Motor neuron (in vitro differentiated cells): ENCODE measurements at regions not wholly inside any gene's neighbourhood (a gene's known extent, or its start where the extent isn't known, plus 50 kb on each side); places are given as distances from the start of the nearest gene placed in this dataset.
"Not testable (repeated sequence)": the region's sequence is repeated elsewhere in the genome, so short reads cannot be mapped to it uniquely, and the experiment has no call there.

Source experiments
- ATAC-seq, 8 experiments: fragments of 200-7000 bp; cut with Tn5 transposase; replicated peaks in 6 of 8; 2 replicates each; pipeline ENCODE4 v1.8.0; 2021; ENCODE audit warnings: mild to moderate bottlenecking in 8 of 8, moderate library complexity in 8 of 8
- H3K27ac ChIP-seq, 2 donors: fragments of 250-450 bp; sonication (Bioruptor Pico); 2 replicates each; pipeline ENCODE4 v1.9.0; 2021; ENCODE audit warnings: antibody characterized with exemption in 2 of 2, mild to moderate bottlenecking in 2 of 2, moderate library complexity in 1 of 2
- H3K4me1 ChIP-seq, 2 donors: fragments of 250-450 bp; sonication (Bioruptor Pico); replicated peaks in 1 of 2; 2 replicates each; pipeline ENCODE4 v1.6.1; 2021; ENCODE audit warnings: antibody characterized with exemption in 2 of 2, mild to moderate bottlenecking in 2 of 2, moderate library complexity in 1 of 2
- H3K4me3 ChIP-seq, 5 donors: fragments of 250-450 bp; sonication (Bioruptor Pico); 2 replicates each; pipeline ENCODE4 v1.9.0; 2021; ENCODE audit warnings: antibody characterized with exemption in 5 of 5, mild to moderate bottlenecking in 5 of 5, moderate library complexity in 4 of 5
- WGBS, 10 experiments: fragments of 450-650 bp; shearing (Covaris generic); methylation state at CpG; one replicate each; pipeline ENCODE4 v1.0.0; 2022; 5-methylcytosine and 5-hydroxymethylcytosine counted together
- in situ Hi-C, 9 experiments: fragments of 400-800 bp; cut with MboI; loops; one replicate each; pipeline ENCODE4 v1.15.0; 2021; ENCODE audit warnings: low sequenced_read_pairs in 9 of 9, low pct_unique_long_range_greater_than_20kb in 2 of 9; ENCODE audit not compliant: unreplicated experiment in 9 of 9

- in situ Hi-C loops = no loop called here
- 0 to 60% (median 0%) methylated on average over 1 of the region's 1 CpG; no CpG with 5 or more reads in 1 of the 10 experiments for WGBS, 10 experiments
- Histone ChIP-seq H3K4me3 (no peak overlapping the region), H3K4me1 (no peaks in the 10 kb centered on the region), H3K27ac (no peak overlapping the region)
- no peak for ATAC-seq
Observed at GRCh38 chr12:25395227-25395626, 144.5 kb upstream of the KRAS start.

- 0 to 100% (median 75%) methylated on average over 1 to 4 of the region's 4 CpGs; no CpG with 5 or more reads in 1 of the 10 experiments for WGBS, 10 experiments
- in situ Hi-C loops, ATAC-seq, H3K27ac ChIP-seq, H3K4me3 ChIP-seq, H3K4me1 ChIP-seq: not testable (repeated sequence)
Observed at GRCh38 chr12:25394775-25395174, 144.0 kb upstream of the KRAS start.

- no peak for ATAC-seq
- Histone ChIP-seq H3K27ac (no peak overlapping the region), H3K4me3 (no peak overlapping the region), H3K4me1 (no peaks in the 10 kb centered on the region)
- 73 to 94% (median 81%) methylated on average over 3 to 9 of the region's 9 CpGs for WGBS, 10 experiments
- in situ Hi-C loops = no loop called here
Observed at GRCh38 chr12:25394025-25394424, 143.3 kb upstream of the KRAS start.

GRCh38 chr12:25391346-25391745 lies 140.6 kb upstream of the KRAS start:
- WGBS, 10 experiments = 83% methylated on average over 2 of the region's 25 CpGs; no CpG with 5 or more reads in 9 of the 10 experiments
- in situ Hi-C loops = not testable (repeated sequence)

GRCh38 chr12:25388183-25388582 lies 137.5 kb upstream of the KRAS start:
- in situ Hi-C loops = no loop called here
- no peak overlapping the region for H3K27ac ChIP-seq
- ATAC-seq = peak in 1 of 8 experiments; percentile 5
- peaks cover 5% of the 10 kb centered on the region in 2 donors for H3K4me1 ChIP-seq
- no peak overlapping the region for H3K4me3 ChIP-seq
- 23 to 92% (median 65%) methylated on average over 2 to 5 of the region's 5 CpGs for WGBS, 10 experiments

More at GRCh38 chr12:25391346-25391745, 140.6 kb upstream of the KRAS start:
- H3K27ac ChIP-seq, ATAC-seq, H3K4me3 ChIP-seq, H3K4me1 ChIP-seq: not testable (repeated sequence)

GRCh38 chr12:25387732-25388050 lies 137.0 kb upstream of the KRAS start:
- 31 to 100% (median 92%) methylated on average over 1 to 3 of the region's 3 CpGs for WGBS, 10 experiments
- H3K4me1 ChIP-seq = peaks cover 5% of the 10 kb centered on the region in 2 donors
- H3K27ac ChIP-seq = no peak overlapping the region
- peak overlapping the region in 1 of 5 donors; percentile 52 for H3K4me3 ChIP-seq
- in situ Hi-C loops = no loop called here
- ATAC-seq = no peak

GRCh38 chr12:25386831-25387731 lies 136.4 kb upstream of the KRAS start:
- in situ Hi-C loops = no loop called here
- H3K27ac ChIP-seq = peak overlapping the region; percentile 50 to 59
- 0 to 15% (median 5%) methylated on average over 4 to 19 of the region's 22 CpGs for WGBS, 10 experiments
- H3K4me1 ChIP-seq = peaks cover 5% of the 10 kb centered on the region in 2 donors
- peak overlapping the region; percentile 52 to 62 (median 58) for H3K4me3 ChIP-seq
- ATAC-seq = peak in 3 of 8 experiments; percentile 3 to 23 (median 5)

- Histone ChIP-seq H3K27ac (peak overlapping the region; percentile 97 to 98), H3K4me3 (peak overlapping the region; percentile 52 to 62 (median 58)), H3K4me1 (peaks cover 5% of the 10 kb centered on the region in 2 donors)
- 0 to 39% (median 25%) methylated on average over 1 to 6 of the region's 14 CpGs; no CpG with 5 or more reads in 4 of the 10 experiments for WGBS, 10 experiments
- peak in 5 of 8 experiments; percentile 0 to 2 (median 0) for ATAC-seq
- in situ Hi-C loops = no loop called here
Observed at GRCh38 chr12:25384893-25385248, 134.1 kb upstream of the KRAS start.

- in situ Hi-C loops = no loop called here
- H3K4me3 ChIP-seq = peak overlapping the region; percentile 52 to 62 (median 58)
- WGBS, 10 experiments = 74 to 100% (median 90%) methylated on average over 3 to 10 of the region's 18 CpGs
- no peak for ATAC-seq
- peaks cover 5% of the 10 kb centered on the region in 2 donors for H3K4me1 ChIP-seq
- H3K27ac ChIP-seq = peak overlapping the region; percentile 97 to 98
Observed at GRCh38 chr12:25384038-25384892, 133.5 kb upstream of the KRAS start.

- WGBS, 10 experiments = 45 to 91% (median 72%) methylated on average over 2 to 7 of the region's 7 CpGs; no CpG with 5 or more reads in 2 of the 10 experiments
Observed at GRCh38 chr12:25382311-25383106, 131.8 kb upstream of the KRAS start.

GRCh38 chr12:25377469-25378177 lies 126.9 kb upstream of the KRAS start:
- H3K4me1 ChIP-seq = no peaks in the 10 kb centered on the region
- WGBS, 10 experiments = 0 to 94% (median 83%) methylated on average over 1 to 5 of the region's 5 CpGs
- in situ Hi-C loops = no loop called here
- no peak overlapping the region for H3K4me3 ChIP-seq
- ATAC-seq = peak in 3 of 8 experiments; percentile 95 to 99 (median 98)
- no peak overlapping the region for H3K27ac ChIP-seq

More at GRCh38 chr12:25382311-25383106, 131.8 kb upstream of the KRAS start:
- ATAC-seq = no peak
- peaks cover 5% of the 10 kb centered on the region in 2 donors for H3K4me1 ChIP-seq
- no peak overlapping the region for H3K4me3 ChIP-seq
- no peak overlapping the region for H3K27ac ChIP-seq
- in situ Hi-C loops = no loop called here

GRCh38 chr12:25376985-25377384 lies 126.3 kb upstream of the KRAS start:
- peak in 3 of 8 experiments; percentile 39 to 55 (median 45) for ATAC-seq
- Histone ChIP-seq H3K4me1 (no peaks in the 10 kb centered on the region), H3K27ac (no peak overlapping the region), H3K4me3 (no peak overlapping the region)
- WGBS, 10 experiments = 20 to 100% (median 100%) methylated on average over 1 to 3 of the region's 4 CpGs; no CpG with 5 or more reads in 1 of the 10 experiments
- in situ Hi-C loops = no loop called here
